HEK293 (cell line): ENCODE measurements at regions not wholly inside any gene's neighbourhood (a gene's known extent, or its start where the extent isn't known, plus 50 kb on each side); places are given as distances from the start of the nearest gene placed in this dataset.

ENCODE experiments used
- CTCF ChIA-PET: fragments of 350-600 bp; formaldehyde crosslinking; extraction: SDS; loops from one replicate; lab custom pipeline; 2021; ENCODE audit warnings: antibody characterized with exemption; lab: Yijun Ruan, JAX
- POLR2A ChIA-PET: fragments of 300-600 bp; formaldehyde crosslinking; extraction: SDS; loops from one replicate; lab custom pipeline; 2020; ENCODE audit warnings: antibody characterized with exemption, inconsistent platforms; lab: Yijun Ruan, JAX
- H3K27ac ChIP-seq: fragments of 200-500 bp; sonication (Bioruptor generic); 2 replicates; pipeline ENCODE4 v1.5.1; 2014; ENCODE audit warnings: low read depth, low read length, control low read depth, inconsistent platforms; ENCODE audit errors: extremely low read depth
- H3K36me3 ChIP-seq, 2 experiments: fragments of 200-500 bp in 1 of 2; sonication (Bioruptor generic) in 1 of 2; 1 replicate in 1 of 2; 2 replicates in 1 of 2; pipeline ENCODE4 v1.5.1; 2014 to 2017; ENCODE audit warnings: inconsistent platforms in 2 of 2, low read length in 2 of 2; ENCODE audit not compliant: control insufficient read depth in 2 of 2, insufficient read depth in 1 of 2
- H3K4me1 ChIP-seq: fragments of 200-500 bp; sonication (Bioruptor generic); 2 replicates; pipeline ENCODE4 v1.5.1; 2014; ENCODE audit warnings: mild to moderate bottlenecking, low read length, inconsistent platforms; ENCODE audit not compliant: control insufficient read depth, insufficient read depth
- H3K4me3 ChIP-seq: 2 replicates; pipeline ENCODE4 v1.5.1; 2011; ENCODE audit warnings: low read depth, mild to moderate bottlenecking, control low read depth, low read length, moderate library complexity
- H3K9me3 ChIP-seq: fragments of 200-500 bp; sonication (Bioruptor generic); 2 replicates; pipeline ENCODE4 v1.5.1; 2014; ENCODE audit warnings: low read depth, low read length, inconsistent platforms; ENCODE audit not compliant: control insufficient read depth, insufficient read depth
- SCRT2 ChIP-seq: fragments of 450-650 bp; formaldehyde crosslinking; IDR thresholded peaks from 2 replicates; pipeline ENCODE4 v1.5.1; 2016; ENCODE audit warnings: missing biosample characterization, missing genetic modification characterization
- ZBTB48 ChIP-seq: fragments of 450-650 bp; formaldehyde crosslinking; IDR thresholded peaks from 2 replicates; pipeline ENCODE4 v1.5.1; 2016; ENCODE audit warnings: missing biosample characterization, missing genetic modification characterization
- ZBTB8A ChIP-seq: fragments of 450-650 bp; formaldehyde crosslinking; IDR thresholded peaks from 2 replicates; pipeline ENCODE4 v1.5.1; 2016; ENCODE audit warnings: missing biosample characterization, missing genetic modification characterization
- ZNF266 ChIP-seq: fragments of 450-650 bp; formaldehyde crosslinking; IDR thresholded peaks from 2 replicates; pipeline ENCODE4 v1.5.1; 2016; ENCODE audit warnings: missing biosample characterization, missing genetic modification characterization, low read depth
- ZNF366 ChIP-seq: fragments of 450-650 bp; formaldehyde crosslinking; conservative IDR thresholded peaks from 2 replicates; pipeline ENCODE4 v1.5.1; 2016; ENCODE audit warnings: missing biosample characterization, missing genetic modification characterization
- ZNF394 ChIP-seq: fragments of 450-650 bp; formaldehyde crosslinking; IDR thresholded peaks from 2 replicates; pipeline ENCODE4 v1.5.1; 2016; ENCODE audit warnings: missing biosample characterization, missing genetic modification characterization, mild to moderate bottlenecking, moderate library complexity, borderline replicate concordance
- ZNF426 ChIP-seq: fragments of 450-650 bp; formaldehyde crosslinking; IDR thresholded peaks from 2 replicates; pipeline ENCODE4 v1.5.1; 2017; ENCODE audit warnings: missing biosample characterization, missing genetic modification characterization, mild to moderate bottlenecking, inconsistent platforms, moderate library complexity
- ZNF501 ChIP-seq: fragments of 450-650 bp; formaldehyde crosslinking; IDR thresholded peaks from 2 replicates; pipeline ENCODE4 v1.5.1; 2016; ENCODE audit warnings: missing biosample characterization, missing genetic modification characterization
- ZNF513 ChIP-seq: fragments of 450-650 bp; IDR thresholded peaks from 2 replicates; pipeline ENCODE4 v1.5.1; 2018; ENCODE audit warnings: missing biosample characterization, missing genetic modification characterization
- ZNF544 ChIP-seq: fragments of 450-650 bp; formaldehyde crosslinking; IDR thresholded peaks from 2 replicates; pipeline ENCODE4 v1.5.0; 2017; ENCODE audit warnings: missing biosample characterization, missing genetic modification characterization
- ZNF555 ChIP-seq: fragments of 450-650 bp; formaldehyde crosslinking; conservative IDR thresholded peaks from 2 replicates; pipeline ENCODE4 v1.5.1; 2017; ENCODE audit warnings: missing biosample characterization, mild to moderate bottlenecking, missing genetic modification characterization, inconsistent platforms
- ZNF707 ChIP-seq: fragments of 450-650 bp; formaldehyde crosslinking; IDR thresholded peaks from 2 replicates; pipeline ENCODE4 v1.5.1; 2016; ENCODE audit warnings: missing biosample characterization, missing genetic modification characterization
- ZSCAN30 ChIP-seq: fragments of 450-650 bp; IDR thresholded peaks from 2 replicates; pipeline ENCODE4 v1.5.1; 2018; ENCODE audit warnings: missing biosample characterization, mild to moderate bottlenecking, missing genetic modification characterization, moderate library complexity

GRCh38 chr1:218664385-218665170 is 319.4 kb downstream of the TGFB2 start:
- Histone ChIP-seq H3K27ac (no peak overlapping the region), H3K9me3 (no peaks in the 10 kb centered on the region), H3K4me1 (no peaks in the 10 kb centered on the region; the same call in 1 of the 2 replicates), H3K4me3 (no peak overlapping the region), H3K36me3 (no peaks in the 10 kb centered on the region)
- ChIA-PET POLR2A (no interaction called here), CTCF (no interaction called here)
- TF ChIP-seq ZNF707 = no peak
- no peak for TF ChIP-seq ZSCAN30 (tag by site-specific recombination)
- no peak for TF ChIP-seq ZNF544 (tag by site-specific recombination)
- TF ChIP-seq ZNF513 (tag by site-specific recombination) = 0 out of 2 replicates have a peak, but pooled peaks have one; percentile 26
- TF ChIP-seq, all 188 proteins: peak for 1

- TF ChIP-seq ZNF366 (tag by site-specific recombination) (0 out of 2 replicates have a peak, but pooled peaks have one; percentile 19), SCRT2 (peak; percentile 43; the same call in 1 of the 2 replicates), ZBTB48 (tag by site-specific recombination) (no peak)
- CTCF ChIA-PET = no interaction called here
These were observed 320.1 kb downstream of the TGFB2 start for GRCh38 chr1:218665221-218665620.

GRCh38 chr1:218666263-218666662 is 321.1 kb downstream of the TGFB2 start:
- CTCF ChIA-PET = interaction anchor here (0.7 kb wide), 1 partner anchor 421 kb away, joined by 3 read pairs; no protein-coding TSS in a partner anchor
- no peak for TF ChIP-seq ZBTB8A
- peak; percentile 21 for TF ChIP-seq ZNF426
- TF ChIP-seq ZNF394 (tag by site-specific recombination) = peak; percentile 18; the same call in 1 of the 2 replicates
- TF ChIP-seq ZNF555 (tag by site-specific recombination) = peak; percentile 17; the same call in 1 of the 2 replicates
- TF ChIP-seq ZNF266 (tag by site-specific recombination) = no peak

More at GRCh38 chr1:218665221-218665620, 320.1 kb downstream of the TGFB2 start:
- H3K4me1 ChIP-seq = no peaks in the 10 kb centered on the region; the same call in 1 of the 2 replicates
- no peak overlapping the region for H3K27ac ChIP-seq
- POLR2A ChIA-PET = no interaction called here
- no peak overlapping the region for H3K4me3 ChIP-seq
- no peaks in the 10 kb centered on the region for H3K9me3 ChIP-seq
- H3K36me3 ChIP-seq = no peaks in the 10 kb centered on the region

GRCh38 chr1:218667781-218668516 is 322.8 kb downstream of the TGFB2 start:
- Histone ChIP-seq H3K27ac (no peak overlapping the region), H3K9me3 (no peaks in the 10 kb centered on the region), H3K4me1 (no peaks in the 10 kb centered on the region), H3K4me3 (no peak overlapping the region), H3K36me3 (no peaks in the 10 kb centered on the region)
- CTCF ChIA-PET = no interaction called here
- TF ChIP-seq ZNF501 (tag by site-specific recombination) = no peak
- POLR2A ChIA-PET = no interaction called here

More at GRCh38 chr1:218666263-218666662, 321.1 kb downstream of the TGFB2 start:
- Histone ChIP-seq H3K4me3 (no peak overlapping the region), H3K36me3 (no peaks in the 10 kb centered on the region), H3K4me1 (no peaks in the 10 kb centered on the region), H3K27ac (no peak overlapping the region), H3K9me3 (no peaks in the 10 kb centered on the region)
- POLR2A ChIA-PET = no interaction called here
